ENCODE measurements at regions not wholly inside any gene's neighbourhood (a gene's known extent, or its start where the extent isn't known, plus 50 kb on each side); places are given as distances from the start of the nearest gene placed in this dataset.

DNA sequence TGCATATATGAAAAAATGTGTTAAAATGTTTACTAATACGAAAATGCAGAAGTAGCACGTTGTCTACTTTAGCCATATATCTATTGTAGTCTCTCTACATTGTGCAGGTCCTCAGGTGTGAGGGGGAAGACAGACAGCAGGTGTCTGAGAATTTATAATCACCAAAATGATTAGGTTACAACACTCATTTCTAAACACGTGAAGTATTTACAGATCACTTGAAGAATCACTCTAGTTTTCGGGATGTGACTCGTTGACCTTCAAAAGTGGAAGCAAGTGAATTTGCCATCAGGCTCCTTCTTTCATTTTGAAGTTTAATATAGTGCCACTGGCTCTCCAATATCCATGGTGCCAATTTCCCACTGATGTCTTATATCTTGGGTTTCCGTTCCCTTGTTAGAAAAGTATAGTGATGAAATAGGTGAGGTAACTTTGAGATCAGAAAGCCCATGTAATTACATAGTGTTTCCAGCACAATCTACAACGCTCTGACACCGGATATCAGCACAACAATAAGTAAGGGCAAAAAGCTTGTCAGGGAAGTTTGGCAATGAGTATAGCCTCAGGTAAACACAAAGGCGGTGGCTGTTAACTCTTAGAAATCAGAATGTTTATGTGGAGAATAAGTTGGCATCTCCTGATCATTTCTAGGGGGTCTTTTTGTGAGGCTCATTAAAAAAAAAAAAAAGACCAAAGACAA lies 57.5 kb upstream of the SP4 start:
- peak; percentile 80 for DNase-seq

DNA sequence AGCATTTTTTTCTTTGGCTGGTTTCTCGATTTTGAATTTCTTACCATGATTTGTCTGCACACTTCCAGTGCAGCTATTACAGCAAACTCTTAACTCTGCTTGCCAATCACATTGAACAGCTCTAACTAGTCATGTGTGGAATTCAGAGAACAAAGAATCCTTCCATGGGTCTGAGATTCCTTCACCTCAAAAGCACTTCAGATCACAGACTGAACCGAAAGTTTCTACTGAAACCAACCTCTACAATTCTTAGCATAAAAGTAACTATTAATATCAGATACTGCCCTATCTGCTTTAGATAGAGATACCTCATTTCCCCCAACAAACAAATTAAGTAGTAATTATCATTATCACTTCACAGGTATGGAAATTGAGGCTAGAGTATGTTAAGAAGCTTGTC lies 56.5 kb upstream of the SP4 start:
- no peak for DNase-seq

GRCh38 chr7:21373031-21373430 lies 54.9 kb upstream of the SP4 start:
- no peak for DNase-seq

- no peak for DNase-seq
Measured at GRCh38 chr7:21374134-21374533, 53.7 kb upstream of the SP4 start.

DNA sequence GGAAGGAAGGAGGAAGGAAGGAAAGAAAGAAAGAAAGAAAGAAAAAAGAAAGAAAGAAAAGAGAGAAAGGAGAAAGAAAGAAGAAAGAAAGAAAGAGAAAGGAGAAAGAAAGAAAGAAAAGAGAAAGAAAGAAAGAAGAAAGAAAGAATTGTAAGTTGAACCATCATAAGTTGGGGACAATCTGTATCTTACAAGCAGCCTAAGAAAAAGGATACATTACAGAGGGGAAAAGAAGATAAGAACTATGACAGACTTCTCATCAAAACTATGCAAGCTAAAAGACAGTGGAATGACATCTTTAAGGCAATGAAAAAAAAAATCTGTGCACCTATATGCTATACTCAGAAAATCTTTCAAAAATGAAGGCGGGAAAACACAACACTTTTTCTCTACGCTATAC lies 50.3 kb upstream of the SP4 start:
- DNase-seq = no peak

Measured in NCI-H2029 treated with DMSO at 0.1 percent for 48 hours (cell line).